Renal cortex interstitium (tissue), 11 donors: ENCODE measurements at regions not wholly inside any gene's neighbourhood (a gene's known extent, or its start where the extent isn't known, plus 50 kb on each side); places are given as distances from the start of the nearest gene placed in this dataset.
"Not testable (repeated sequence)": the region's sequence is repeated elsewhere in the genome, so short reads cannot be mapped to it uniquely, and the experiment has no call there.

Experiments
- DNase-seq, 11 donors: peaks; one replicate each; pipeline ENCODE4 v3.0.0-alpha.2; 2013; ENCODE audit warnings: low read depth in 9 of 11, low spot score in 4 of 11; ENCODE audit errors: extremely low read depth in 1 of 11

DNA sequence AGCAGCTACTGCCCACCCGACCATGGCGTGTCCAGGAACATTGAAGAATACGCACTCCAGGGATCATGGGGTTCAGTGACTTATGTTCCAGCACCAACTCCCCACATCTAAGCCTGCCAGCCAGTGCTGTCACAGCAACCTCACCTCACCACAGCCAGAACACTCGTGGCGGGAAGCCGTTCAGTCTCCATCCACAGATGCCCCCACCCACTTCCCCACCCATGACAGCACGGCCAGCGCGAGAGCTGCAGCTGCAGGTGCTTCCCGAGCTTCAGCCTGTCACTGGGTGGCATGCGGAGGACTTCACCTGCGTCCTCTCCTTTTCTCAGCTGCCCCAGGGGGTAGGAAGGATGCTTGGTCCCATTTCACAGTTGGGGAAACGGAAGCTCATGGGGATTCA is 50.3 kb downstream of the RBFOX3 start:
- DNase-seq: no peak

DNA sequence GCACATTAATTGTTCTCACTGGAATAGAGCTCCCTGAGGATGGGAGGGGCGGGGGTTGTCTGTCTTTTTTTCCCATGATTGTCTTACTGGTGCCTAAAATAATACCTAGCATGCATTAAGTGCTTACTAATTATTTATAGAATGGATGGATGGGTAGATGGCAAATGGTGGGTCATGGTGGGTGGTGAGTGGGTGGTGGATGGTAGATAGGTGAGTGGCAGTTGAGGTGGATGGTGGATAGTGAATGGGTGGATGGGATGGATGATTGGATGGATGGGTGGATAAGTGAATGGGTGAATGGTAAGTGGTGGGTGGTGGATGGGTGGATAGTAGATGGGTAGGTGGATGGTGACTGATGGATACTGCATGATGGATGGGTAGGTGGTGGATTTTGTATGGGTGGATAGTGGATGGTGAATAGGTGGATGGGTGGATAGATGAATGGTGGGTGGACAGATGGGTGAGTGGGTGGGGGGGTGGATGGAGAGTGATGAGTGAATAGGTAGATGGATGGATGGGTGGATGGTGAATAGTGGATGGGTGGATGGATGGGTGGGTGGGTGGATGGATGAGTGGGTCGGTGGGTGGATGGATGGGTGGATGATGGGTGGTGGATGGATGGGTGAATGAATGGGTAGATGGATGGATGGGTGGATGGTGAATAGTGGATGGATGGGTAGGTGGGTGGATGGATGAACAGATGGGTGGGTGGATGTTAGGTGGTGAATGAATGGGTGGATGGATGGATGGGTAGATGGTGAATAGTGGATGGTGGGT is 51.6 kb downstream of the RBFOX3 start:
- no peak for DNase-seq

DNA sequence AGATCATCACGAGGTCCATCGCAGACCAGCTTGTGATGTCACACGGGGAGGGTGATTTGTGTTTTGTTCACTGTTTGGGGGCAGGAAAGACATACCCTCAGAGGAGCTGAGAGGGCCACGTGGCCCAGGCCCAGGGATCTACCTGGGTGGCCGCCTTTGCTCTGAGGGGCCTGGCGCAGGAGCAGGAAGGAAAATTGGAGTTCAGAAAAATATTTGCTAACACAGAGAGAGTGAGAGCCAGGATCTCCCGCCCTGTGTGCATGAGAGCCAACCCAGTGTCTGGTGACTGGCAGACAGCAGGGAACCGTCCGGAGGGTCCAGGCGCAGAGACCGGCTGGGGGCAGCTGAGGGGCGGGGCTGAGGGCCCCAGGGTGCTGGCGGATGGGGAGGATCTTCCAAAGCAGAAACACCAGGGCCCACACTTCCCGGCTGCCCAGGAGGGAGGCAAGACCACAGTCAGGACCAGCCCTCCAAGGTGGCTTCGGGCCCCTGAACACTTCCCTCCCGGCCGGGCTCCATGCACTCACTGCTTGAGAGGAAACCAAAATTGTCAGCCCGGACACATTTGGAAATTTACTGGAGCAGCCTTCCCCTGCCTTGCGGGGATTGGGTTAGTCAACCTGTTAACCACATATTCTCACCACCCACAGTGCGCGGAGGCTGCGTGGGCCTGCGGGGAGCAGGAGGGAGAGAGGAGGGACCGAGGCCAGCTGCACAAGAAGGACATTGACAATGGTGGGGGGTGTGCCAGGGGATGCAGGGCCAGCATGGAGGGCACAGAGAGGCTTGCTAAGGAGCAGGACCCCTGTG is 52.6 kb downstream of the RBFOX3 start:
- no peak for DNase-seq

- no peak for DNase-seq
Observed at GRCh38 chr17:79557276-79558090, 53.4 kb downstream of the RBFOX3 start.

DNA sequence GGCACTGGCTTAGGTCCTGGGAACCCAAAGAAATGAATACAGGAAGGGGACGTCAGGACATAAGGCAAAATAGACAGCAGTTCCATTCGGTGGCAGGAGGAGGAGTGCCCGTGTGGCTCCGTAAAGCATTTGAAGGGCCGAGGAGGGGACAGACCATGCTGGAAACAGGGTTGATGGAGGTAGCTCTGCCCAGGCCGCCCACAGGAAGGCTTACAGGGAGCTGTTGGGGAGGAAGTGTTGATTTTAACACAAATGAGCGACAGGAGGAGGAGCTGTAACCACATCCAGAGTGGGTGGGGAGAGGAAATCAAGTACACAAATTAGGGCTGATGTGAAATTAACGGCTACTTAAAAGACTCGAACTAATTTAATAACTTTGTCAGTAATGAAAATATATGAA is 54.6 kb downstream of the RBFOX3 start:
- DNase-seq: no peak

DNA sequence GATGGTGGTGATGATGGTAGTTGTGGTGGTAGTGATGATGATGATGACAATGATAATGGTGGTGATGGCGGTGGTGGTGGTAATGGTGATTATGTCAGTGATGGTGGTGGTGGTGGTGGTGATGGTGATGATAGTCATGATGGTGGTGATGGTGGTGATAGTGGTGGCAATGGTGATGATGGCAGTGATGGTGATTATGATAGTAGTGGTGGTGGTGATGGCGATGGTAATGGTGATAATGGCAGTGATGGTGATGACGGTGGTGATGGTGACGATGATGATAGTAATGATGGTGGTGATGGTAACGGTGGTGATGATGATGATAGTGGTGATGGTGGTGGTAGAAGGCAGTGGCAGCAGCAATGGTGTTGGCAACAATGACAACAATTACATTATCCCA is 55.3 kb downstream of the RBFOX3 start:
- DNase-seq: no peak

DNA sequence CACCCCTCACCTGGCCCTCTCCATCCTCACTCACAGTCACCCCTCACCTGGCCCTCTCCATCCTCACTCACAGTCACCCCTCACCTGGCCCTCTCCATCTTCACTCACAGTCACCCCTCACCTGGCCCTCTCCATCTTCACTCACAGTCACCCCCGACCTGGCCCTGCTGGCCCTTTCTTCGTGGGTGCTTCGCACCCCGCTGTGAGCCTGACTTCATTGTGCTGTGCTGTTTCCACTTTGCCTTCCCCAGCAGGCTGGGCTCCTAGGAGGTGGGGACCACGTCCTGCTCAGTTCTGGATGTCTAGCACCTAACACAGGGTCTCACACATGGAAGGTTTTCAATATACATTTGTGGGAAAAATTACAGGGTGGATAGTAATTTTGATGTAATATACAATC is 56.5 kb downstream of the RBFOX3 start:
- not testable (repeated sequence) for DNase-seq

- DNase-seq: no peak
Observed at GRCh38 chr17:79552824-79553223, 58.0 kb downstream of the RBFOX3 start.

- no peak for DNase-seq
Observed at GRCh38 chr17:79552405-79552804, 58.4 kb downstream of the RBFOX3 start.

GRCh38 chr17:79549141-79549915 is 61.5 kb downstream of the RBFOX3 start:
- no peak for DNase-seq

- DNase-seq: no peak
Observed at GRCh38 chr17:79548116-79548515, 62.7 kb downstream of the RBFOX3 start.

DNA sequence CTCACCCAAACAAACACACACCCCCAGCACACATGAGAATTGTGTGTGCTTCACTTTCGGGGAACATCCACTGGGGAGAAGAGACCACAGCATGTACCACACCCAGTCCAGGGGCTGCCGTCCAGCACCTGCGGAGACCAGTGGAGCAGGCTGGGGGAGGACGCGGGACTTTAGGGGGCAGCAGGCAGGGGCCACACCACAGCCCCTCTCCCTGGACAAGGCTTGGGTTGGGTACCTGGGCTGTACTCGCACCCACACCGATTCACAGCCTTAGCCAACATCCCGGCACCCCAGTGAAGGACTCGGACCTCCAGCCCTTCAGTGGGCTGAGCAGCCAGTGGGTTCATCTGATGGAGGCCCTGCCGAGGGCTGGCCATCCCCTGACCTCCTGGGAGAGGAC is 63.3 kb downstream of the RBFOX3 start:
- no peak for DNase-seq

GRCh38 chr17:79547171-79547570 is 63.7 kb downstream of the RBFOX3 start:
- DNase-seq: not testable (repeated sequence)

DNA sequence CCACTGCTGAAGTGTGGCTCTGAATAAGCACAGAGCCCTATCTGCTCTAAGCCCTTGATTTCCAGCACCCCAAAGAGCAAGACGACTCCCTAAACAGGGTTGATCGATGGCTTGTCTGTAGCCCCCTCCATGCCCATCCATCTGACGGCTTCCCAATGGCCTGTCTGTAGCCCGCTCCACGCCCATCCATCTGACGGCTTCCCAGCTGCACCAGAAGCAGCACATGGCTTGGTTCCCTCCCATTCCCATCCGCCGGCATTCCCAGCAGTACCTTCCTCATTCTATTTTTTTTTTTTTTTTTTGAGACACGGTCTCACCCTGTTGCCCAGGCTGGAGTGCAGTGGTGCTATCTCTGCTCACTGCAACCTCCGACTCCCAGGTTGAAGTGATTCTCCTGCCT is 64.5 kb downstream of the RBFOX3 start:
- DNase-seq: no peak

DNA sequence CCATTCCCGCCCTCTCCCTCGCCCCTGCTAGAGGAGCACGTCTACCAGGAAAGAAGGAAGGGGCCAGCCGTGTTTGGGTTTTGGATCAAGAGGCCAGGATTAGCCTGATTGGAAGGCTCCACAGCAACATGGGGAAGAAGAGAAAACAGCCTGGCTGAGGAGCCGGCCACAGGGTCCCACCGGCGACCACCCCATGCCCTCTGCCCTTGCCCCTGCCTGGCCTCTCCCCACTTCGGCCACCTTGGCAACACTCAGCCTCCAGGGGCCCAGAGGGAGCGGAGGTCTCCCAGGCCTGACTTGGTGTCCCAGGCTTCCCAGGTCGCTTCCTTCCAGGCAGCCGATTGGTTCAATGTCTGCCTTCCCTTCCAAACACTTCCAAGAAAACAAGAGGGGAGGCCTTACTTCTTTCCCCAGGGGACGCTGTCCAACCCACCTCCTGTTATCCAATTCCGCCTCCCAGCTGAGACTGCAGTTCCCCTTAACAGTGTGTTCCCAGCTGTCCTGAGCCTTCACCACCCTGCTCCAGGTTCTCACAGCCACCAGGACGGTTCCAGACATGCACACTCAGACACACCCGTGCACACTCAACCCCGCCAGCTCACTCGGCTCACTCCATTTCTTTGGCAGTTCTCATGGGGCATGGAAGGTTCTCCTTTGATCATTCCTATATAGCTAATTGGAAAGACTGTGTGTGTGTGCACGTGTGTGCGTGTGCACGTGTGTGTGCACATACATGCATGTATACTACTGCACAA is 65.4 kb downstream of the RBFOX3 start:
- DNase-seq: no peak

GRCh38 chr17:79544142-79544914 is 66.5 kb downstream of the RBFOX3 start:
- no peak for DNase-seq

DNA sequence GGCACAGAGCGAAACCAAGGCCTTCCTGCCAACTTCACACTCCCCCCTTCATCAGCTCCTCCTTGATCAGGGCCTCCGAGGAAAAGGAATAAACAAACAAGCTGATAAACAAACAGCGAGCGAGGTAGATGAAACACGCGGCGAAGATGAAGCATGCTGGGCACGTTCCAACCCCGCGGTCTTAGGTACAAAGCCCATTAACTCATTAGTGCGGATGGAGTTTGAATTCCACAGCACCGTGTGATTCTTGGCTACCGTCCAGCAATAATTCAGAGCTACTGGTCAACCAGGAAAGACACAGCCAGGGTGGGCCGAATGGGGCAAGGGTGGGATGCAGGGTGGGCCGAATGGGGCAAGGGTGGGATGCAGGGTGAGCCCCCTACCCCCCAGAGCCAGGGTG is 67.3 kb downstream of the RBFOX3 start:
- peak in 2 of 11 donors; percentile 39 to 45 for DNase-seq

DNA sequence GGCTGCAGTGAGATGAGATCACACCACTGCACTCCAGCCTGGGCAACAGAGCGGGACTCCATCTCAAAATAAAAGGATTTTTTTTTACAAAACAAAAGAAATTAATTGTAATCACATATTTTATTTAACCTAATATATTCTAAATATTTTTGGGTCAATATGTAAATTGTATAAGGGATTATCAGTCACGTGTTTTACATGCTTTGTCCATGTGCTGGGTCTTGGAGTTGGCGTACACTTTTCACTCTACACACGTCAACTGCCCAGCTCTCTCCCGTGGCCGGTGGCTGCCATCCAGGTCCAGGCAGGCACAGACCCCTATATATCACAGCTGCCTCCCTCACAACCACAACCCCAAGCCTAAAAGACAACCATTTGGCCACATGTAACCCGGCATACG is 68.1 kb downstream of the RBFOX3 start:
- DNase-seq: no peak
